ENCODE measurements at regions not wholly inside any gene's neighbourhood (a gene's known extent, or its start where the extent isn't known, plus 50 kb on each side); places are given as distances from the start of the nearest gene placed in this dataset.

DNA sequence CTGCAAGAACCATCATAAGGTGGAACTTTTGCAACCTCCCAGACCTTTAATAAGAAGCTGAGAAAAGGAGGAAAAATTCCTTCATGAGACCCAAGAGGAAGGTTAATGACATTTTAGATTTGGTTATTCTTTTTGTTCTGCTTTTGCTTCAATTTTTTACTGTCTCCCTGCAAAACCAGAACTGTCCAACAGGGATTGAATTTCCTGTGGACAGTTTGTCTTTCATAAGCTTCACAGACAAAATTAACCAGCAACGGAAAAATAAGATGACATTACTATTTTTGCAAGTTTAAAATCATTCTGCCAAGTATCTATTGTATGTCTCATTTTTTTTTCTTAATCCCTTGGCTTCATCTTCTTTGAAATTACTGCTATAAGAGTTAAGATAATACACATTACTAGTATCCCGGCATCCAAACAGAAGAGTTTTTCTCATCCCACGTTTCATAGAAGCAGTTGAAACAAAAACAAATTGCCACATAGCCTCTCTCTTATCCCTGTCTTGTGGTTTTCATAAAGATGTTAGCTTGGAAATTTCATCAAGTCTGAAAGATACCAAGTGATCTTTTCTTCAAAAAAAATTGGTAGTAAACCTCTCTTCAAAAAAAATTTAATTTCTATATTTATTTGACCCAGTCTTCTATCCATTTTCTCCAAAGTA lies 465.3 kb upstream of the PTBP2 start:
- no peak overlapping the region for H2AFZ ChIP-seq (ENCODE audit: low read length)
- no peak overlapping the region for H3K4me3 ChIP-seq (ENCODE audit: low read depth, low read length, poor library complexity, severe bottlenecking)
- no peaks in the 10 kb centered on the region for H3K36me3 ChIP-seq (ENCODE audit: insufficient read depth, low read length)
- H3K9me3 ChIP-seq (ENCODE audit: low read length): no peaks in the 10 kb centered on the region
- H3K9me2 ChIP-seq (ENCODE audit: insufficient read depth, low read length): no peaks in the 10 kb centered on the region
- intact Hi-C loops (cut with micrococcal nuclease; ENCODE audit: unreplicated experiment): no loop called here
- no peaks in the 10 kb centered on the region for H4K20me1 ChIP-seq (ENCODE audit: insufficient read depth, low read length)
- CTCF ChIA-PET (ENCODE audit: unreplicated experiment): no interaction called here
- POLR2A ChIA-PET: no interaction called here
- no peaks in the 10 kb centered on the region for H3K4me1 ChIP-seq (ENCODE audit: insufficient read depth, low read length, poor library complexity, severe bottlenecking)
- no peak overlapping the region for H3K4me2 ChIP-seq (ENCODE audit: low read length)
- H3K79me2 ChIP-seq (ENCODE audit: insufficient read depth, low read depth, low read length): no peaks in the 10 kb centered on the region
- no peak for DNase-seq (ENCODE audit: low spot score)
- no TSS peak for BruUV-seq (replicated peaks)
- no peak for TF ChIP-seq EZH2phosphoT487 (IDR thresholded peaks at IDR 0.05; ENCODE audit: borderline replicate concordance, low read depth, low read length)
- TF ChIP-seq, protein P1, sequence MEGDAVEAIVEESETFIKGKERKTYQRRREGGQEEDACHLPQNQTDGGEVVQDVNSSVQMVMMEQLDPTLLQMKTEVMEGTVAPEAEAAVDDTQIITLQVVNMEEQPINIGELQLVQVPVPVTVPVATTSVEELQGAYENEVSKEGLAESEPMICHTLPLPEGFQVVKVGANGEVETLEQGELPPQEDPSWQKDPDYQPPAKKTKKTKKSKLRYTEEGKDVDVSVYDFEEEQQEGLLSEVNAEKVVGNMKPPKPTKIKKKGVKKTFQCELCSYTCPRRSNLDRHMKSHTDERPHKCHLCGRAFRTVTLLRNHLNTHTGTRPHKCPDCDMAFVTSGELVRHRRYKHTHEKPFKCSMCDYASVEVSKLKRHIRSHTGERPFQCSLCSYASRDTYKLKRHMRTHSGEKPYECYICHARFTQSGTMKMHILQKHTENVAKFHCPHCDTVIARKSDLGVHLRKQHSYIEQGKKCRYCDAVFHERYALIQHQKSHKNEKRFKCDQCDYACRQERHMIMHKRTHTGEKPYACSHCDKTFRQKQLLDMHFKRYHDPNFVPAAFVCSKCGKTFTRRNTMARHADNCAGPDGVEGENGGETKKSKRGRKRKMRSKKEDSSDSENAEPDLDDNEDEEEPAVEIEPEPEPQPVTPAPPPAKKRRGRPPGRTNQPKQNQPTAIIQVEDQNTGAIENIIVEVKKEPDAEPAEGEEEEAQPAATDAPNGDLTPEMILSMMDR (conservative IDR thresholded peaks at IDR 0.05; ENCODE audit: low read length): no peak
- H3K27ac ChIP-seq (ENCODE audit: low read depth, low read length, poor library complexity, severe bottlenecking): no peak overlapping the region

DNA sequence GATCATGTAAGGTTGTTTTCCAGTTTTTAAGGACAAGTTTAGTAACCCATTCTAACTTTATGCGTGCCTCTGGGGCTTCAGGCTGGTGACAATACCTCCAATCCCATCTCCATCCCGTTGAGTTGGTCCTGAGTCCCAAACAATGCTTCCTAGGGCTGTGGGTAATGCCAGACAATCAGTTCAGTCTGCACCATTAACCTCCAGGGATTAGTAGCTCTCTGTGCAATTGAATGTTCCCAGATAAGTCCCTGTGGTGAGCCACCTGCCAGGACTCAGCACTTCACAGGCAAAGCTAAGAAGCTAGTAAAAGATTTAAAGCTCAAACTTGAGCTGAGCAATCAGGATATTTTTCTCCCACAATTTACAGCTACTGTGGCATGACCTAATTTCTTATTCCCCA lies 462.2 kb upstream of the PTBP2 start:
- no peak overlapping the region for H3K27ac ChIP-seq (ENCODE audit: low read depth, low read length, poor library complexity, severe bottlenecking)
- CTCF ChIA-PET (ENCODE audit: unreplicated experiment): no interaction called here
- H3K4me3 ChIP-seq (ENCODE audit: low read depth, low read length, poor library complexity, severe bottlenecking): no peak overlapping the region
- no peaks in the 10 kb centered on the region for H3K4me1 ChIP-seq (ENCODE audit: insufficient read depth, low read length, poor library complexity, severe bottlenecking)
- no peaks in the 10 kb centered on the region for H4K20me1 ChIP-seq (ENCODE audit: insufficient read depth, low read length)
- TF ChIP-seq EZH2phosphoT487 (IDR thresholded peaks at IDR 0.05; ENCODE audit: borderline replicate concordance, low read depth, low read length): no peak
- TF ChIP-seq, protein P1 (conservative IDR thresholded peaks at IDR 0.05; ENCODE audit: low read length): no peak
- no TSS peak for BruUV-seq (replicated peaks)
- H3K36me3 ChIP-seq (ENCODE audit: insufficient read depth, low read length): no peaks in the 10 kb centered on the region
- no peaks in the 10 kb centered on the region for H3K9me3 ChIP-seq (ENCODE audit: low read length)
- intact Hi-C loops (cut with micrococcal nuclease; ENCODE audit: unreplicated experiment): no loop called here
- H2AFZ ChIP-seq (ENCODE audit: low read length): no peak overlapping the region
- H3K9me2 ChIP-seq (ENCODE audit: insufficient read depth, low read length): no peaks in the 10 kb centered on the region
- DNase-seq (ENCODE audit: low spot score): no peak
- no peak overlapping the region for H3K4me2 ChIP-seq (ENCODE audit: low read length)
- POLR2A ChIA-PET: interaction anchor here (0.9 kb wide), 1 partner anchor 10 kb away, joined by 11 read pairs; no protein-coding TSS in a partner anchor
- no peaks in the 10 kb centered on the region for H3K79me2 ChIP-seq (ENCODE audit: insufficient read depth, low read depth, low read length)

DNA sequence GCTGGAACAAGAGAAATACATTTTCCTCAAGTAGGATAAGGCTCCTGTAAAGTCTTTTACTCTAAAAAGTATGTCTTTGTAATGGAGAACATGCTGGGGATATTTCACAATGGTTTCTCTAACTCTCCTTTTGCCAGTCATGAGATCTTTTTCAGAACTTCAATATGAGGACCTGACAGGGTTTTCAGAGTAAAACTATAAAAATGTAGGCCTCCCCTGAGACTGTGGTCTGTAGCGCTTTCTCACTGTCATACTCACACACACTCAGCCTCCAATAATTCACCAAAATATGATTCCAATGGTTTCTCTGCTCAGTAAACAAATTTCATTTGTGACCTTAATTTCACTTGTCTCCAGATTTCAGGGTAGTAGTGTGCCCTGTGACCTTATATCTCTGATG lies 440.1 kb upstream of the PTBP2 start:
- H3K79me2 ChIP-seq (ENCODE audit: insufficient read depth, low read depth, low read length): no peaks in the 10 kb centered on the region
- no peaks in the 10 kb centered on the region for H3K4me1 ChIP-seq (ENCODE audit: insufficient read depth, low read length, poor library complexity, severe bottlenecking)
- H3K9me3 ChIP-seq (ENCODE audit: low read length): no peaks in the 10 kb centered on the region
- H3K36me3 ChIP-seq (ENCODE audit: insufficient read depth, low read length): no peaks in the 10 kb centered on the region
- H3K4me2 ChIP-seq (ENCODE audit: low read length): no peak overlapping the region
- no peak overlapping the region for H3K4me3 ChIP-seq (ENCODE audit: low read depth, low read length, poor library complexity, severe bottlenecking)
- CTCF ChIA-PET (ENCODE audit: unreplicated experiment): no interaction called here
- no peak for TF ChIP-seq EZH2phosphoT487 (IDR thresholded peaks at IDR 0.05; ENCODE audit: borderline replicate concordance, low read depth, low read length)
- TF ChIP-seq, protein P1 (conservative IDR thresholded peaks at IDR 0.05; ENCODE audit: low read length): no peak
- no peak for DNase-seq (ENCODE audit: low spot score)
- intact Hi-C loops (cut with micrococcal nuclease; ENCODE audit: unreplicated experiment): no loop called here
- no peak overlapping the region for H2AFZ ChIP-seq (ENCODE audit: low read length)
- H3K27ac ChIP-seq (ENCODE audit: low read depth, low read length, poor library complexity, severe bottlenecking): no peak overlapping the region
- POLR2A ChIA-PET: no interaction called here
- no peaks in the 10 kb centered on the region for H3K9me2 ChIP-seq (ENCODE audit: insufficient read depth, low read length)
- H4K20me1 ChIP-seq (ENCODE audit: insufficient read depth, low read length): no peaks in the 10 kb centered on the region
- BruUV-seq (replicated peaks): no TSS peak

Data from OCI-LY7 (cell line).